ENCODE measurements at regions not wholly inside any gene's neighbourhood (a gene's known extent, or its start where the extent isn't known, plus 50 kb on each side); places are given as distances from the start of the nearest gene placed in this dataset.

GRCh38 chr2:128536925-128537620, 218.4 kb upstream of the HS6ST1 start (continued):
- no peak for TF ChIP-seq ZNF609 (CRISPR knock-in tag; IDR thresholded peaks at IDR 0.05; ENCODE audit: borderline replicate concordance)
- no peak for TF ChIP-seq ZNF444 (CRISPR knock-in tag; IDR thresholded peaks at IDR 0.05)
- TF ChIP-seq BCOR (IDR thresholded peaks at IDR 0.05), result no peak
- TF ChIP-seq, protein P1, sequence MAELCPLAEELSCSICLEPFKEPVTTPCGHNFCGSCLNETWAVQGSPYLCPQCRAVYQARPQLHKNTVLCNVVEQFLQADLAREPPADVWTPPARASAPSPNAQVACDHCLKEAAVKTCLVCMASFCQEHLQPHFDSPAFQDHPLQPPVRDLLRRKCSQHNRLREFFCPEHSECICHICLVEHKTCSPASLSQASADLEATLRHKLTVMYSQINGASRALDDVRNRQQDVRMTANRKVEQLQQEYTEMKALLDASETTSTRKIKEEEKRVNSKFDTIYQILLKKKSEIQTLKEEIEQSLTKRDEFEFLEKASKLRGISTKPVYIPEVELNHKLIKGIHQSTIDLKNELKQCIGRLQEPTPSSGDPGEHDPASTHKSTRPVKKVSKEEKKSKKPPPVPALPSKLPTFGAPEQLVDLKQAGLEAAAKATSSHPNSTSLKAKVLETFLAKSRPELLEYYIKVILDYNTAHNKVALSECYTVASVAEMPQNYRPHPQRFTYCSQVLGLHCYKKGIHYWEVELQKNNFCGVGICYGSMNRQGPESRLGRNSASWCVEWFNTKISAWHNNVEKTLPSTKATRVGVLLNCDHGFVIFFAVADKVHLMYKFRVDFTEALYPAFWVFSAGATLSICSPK (IDR thresholded peaks at IDR 0.05; ENCODE audit: borderline replicate concordance), result no peak
- TF ChIP-seq TBP (optimal IDR thresholded peaks at IDR 0.05; ENCODE audit: low read depth, low read length), result no peak
- no peak for TF ChIP-seq SUPT5H (IDR thresholded peaks at IDR 0.05)
- no peak for TF ChIP-seq MXI1 (IDR thresholded peaks at IDR 0.05; ENCODE audit: low read depth, low read length)
- TF ChIP-seq SRF (CRISPR knock-in tag; IDR thresholded peaks at IDR 0.05), result no peak
- TF ChIP-seq, protein P2, sequence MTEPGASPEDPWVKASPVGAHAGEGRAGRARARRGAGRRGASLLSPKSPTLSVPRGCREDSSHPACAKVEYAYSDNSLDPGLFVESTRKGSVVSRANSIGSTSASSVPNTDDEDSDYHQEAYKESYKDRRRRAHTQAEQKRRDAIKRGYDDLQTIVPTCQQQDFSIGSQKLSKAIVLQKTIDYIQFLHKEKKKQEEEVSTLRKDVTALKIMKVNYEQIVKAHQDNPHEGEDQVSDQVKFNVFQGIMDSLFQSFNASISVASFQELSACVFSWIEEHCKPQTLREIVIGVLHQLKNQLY (CRISPR knock-in tag; conservative IDR thresholded peaks at IDR 0.05), result no peak
- no peak for TF ChIP-seq KLF1 (tag; IDR thresholded peaks at IDR 0.05)
- no peak for TF ChIP-seq NR2C2 (CRISPR knock-in tag; IDR thresholded peaks at IDR 0.05)
- TF ChIP-seq NR2C2 (tag; IDR thresholded peaks at IDR 0.05), result no peak; the same call in 1 of the 2 replicates
- TF ChIP-seq RAD21 (CRISPR knock-in tag; conservative IDR thresholded peaks at IDR 0.05 in 1 of 2, IDR thresholded peaks at IDR 0.05 in 1 of 2), result no peak
- no peak for TF ChIP-seq PHF20 (IDR thresholded peaks at IDR 0.05; ENCODE audit: partially characterized antibody)
